T-cell (primary cell): ENCODE measurements at regions not wholly inside any gene's neighbourhood (a gene's known extent, or its start where the extent isn't known, plus 50 kb on each side); places are given as distances from the start of the nearest gene placed in this dataset.
"Not testable (repeated sequence)": the region's sequence is repeated elsewhere in the genome, so short reads cannot be mapped to it uniquely, and the experiment has no call there.

ENCODE experiments used
- ATAC-seq, 4 experiments: fragments of 200-7000 bp in 3 of 4; fragments of 150-1000 bp in 1 of 4; cut with Tn5 transposase; replicated peaks in 1 of 4; 1 replicate in 3 of 4; 2 replicates in 1 of 4; pipeline ENCODE4 v1.10.0; 2021; ENCODE audit warnings: moderate library complexity in 3 of 4, mild to moderate bottlenecking in 2 of 4, moderate number of reproducible peaks in 1 of 4
- CTCF ChIA-PET, 2 donors: fragments of 300-600 bp; sonication (Branson Sonifier 250); formaldehyde crosslinking; loops; one replicate each; lab custom pipeline; 2022; ENCODE audit warnings: antibody characterized with exemption in 2 of 2; lab: Charles Lee
- POLR2A ChIA-PET, 2 donors: fragments of 300-600 bp; sonication (Branson Sonifier 250); formaldehyde crosslinking; loops; one replicate each; lab custom pipeline; 2022; ENCODE audit warnings: antibody characterized with exemption in 2 of 2; lab: Charles Lee
- DNase-seq, 35 experiments: peaks; one replicate each; pipeline versions ENCODE4 v3.0.0 to v3.0.0-alpha.2; 2013 to 2023
- H3K27ac ChIP-seq: one replicate; pipeline ENCODE4 v1.5.1; 2013; ENCODE audit warnings: low read length
- H3K27me3 ChIP-seq, 2 experiments: replicated peaks in 1 of 2; 1 replicate in 1 of 2; 2 replicates in 1 of 2; pipeline versions ENCODE4 v1.6.1 to v1.7.0; 2013; ENCODE audit warnings: low read length in 1 of 2, mixed read lengths in 1 of 2; ENCODE audit not compliant: control insufficient read depth in 2 of 2, insufficient read depth in 2 of 2; ENCODE audit errors: extremely low read depth in 1 of 2
- H3K36me3 ChIP-seq, 2 donors: 1 replicate in 1 of 2; 2 replicates in 1 of 2; pipeline versions ENCODE4 v1.6.1 to v1.7.0; 2013; ENCODE audit warnings: low read length in 1 of 2; ENCODE audit not compliant: control insufficient read depth in 2 of 2, insufficient read depth in 1 of 2; ENCODE audit errors: extremely low read depth in 1 of 2
- H3K4me1 ChIP-seq, 2 experiments: 1 replicate in 1 of 2; 2 replicates in 1 of 2; pipeline versions ENCODE4 v1.6.1 to v1.7.0; 2013; ENCODE audit warnings: low read length in 2 of 2, mixed read lengths in 1 of 2; ENCODE audit not compliant: insufficient read depth in 2 of 2, control insufficient read depth in 1 of 2; ENCODE audit errors: extremely low read depth in 1 of 2
- H3K4me3 ChIP-seq, 2 donors: 1 replicate in 1 of 2; 2 replicates in 1 of 2; pipeline versions ENCODE4 v1.5.1 to v1.7.0; 2013; ENCODE audit warnings: mild to moderate bottlenecking in 2 of 2, low read length in 1 of 2, moderate library complexity in 1 of 2; ENCODE audit not compliant: control insufficient read depth in 1 of 2; ENCODE audit errors: extremely low read depth in 1 of 2
- H3K9me3 ChIP-seq: 2 replicates; pipeline ENCODE4 v1.7.0; 2013
- H3K27ac Mint-ChIP-seq, 2 donors: one replicate each; pipeline ENCODE4 v1.8.0; 2020 to 2021; ENCODE audit warnings: mild to moderate bottlenecking in 2 of 2, mixed read lengths in 2 of 2
- H3K27me3 Mint-ChIP-seq, 2 donors: one replicate each; pipeline ENCODE4 v1.8.0; 2021 to 2022; ENCODE audit warnings: mixed read lengths in 2 of 2
- H3K36me3 Mint-ChIP-seq: one replicate; pipeline ENCODE4 v1.8.0; 2021; ENCODE audit warnings: mixed read lengths
- H3K4me1 Mint-ChIP-seq, 3 donors: one replicate each; pipeline ENCODE4 v1.8.0; 2020 to 2022; ENCODE audit warnings: mixed read lengths in 3 of 3, mild to moderate bottlenecking in 1 of 3
- H3K4me3 Mint-ChIP-seq, 3 donors: one replicate each; pipeline ENCODE4 v1.8.0; 2020 to 2022; ENCODE audit warnings: mild to moderate bottlenecking in 3 of 3, mixed read lengths in 3 of 3, moderate library complexity in 3 of 3
- H3K9me3 Mint-ChIP-seq, 3 donors: one replicate each; pipeline ENCODE4 v1.8.0; 2020 to 2022; ENCODE audit warnings: mixed read lengths in 3 of 3
- WGBS: methylation state at CpG from one replicate; pipeline ENCODE4 v1.1.5; 2013; ENCODE audit warnings: missing lambda C conversion rate; ENCODE audit not compliant: insufficient coverage; 5-methylcytosine and 5-hydroxymethylcytosine counted together

DNA sequence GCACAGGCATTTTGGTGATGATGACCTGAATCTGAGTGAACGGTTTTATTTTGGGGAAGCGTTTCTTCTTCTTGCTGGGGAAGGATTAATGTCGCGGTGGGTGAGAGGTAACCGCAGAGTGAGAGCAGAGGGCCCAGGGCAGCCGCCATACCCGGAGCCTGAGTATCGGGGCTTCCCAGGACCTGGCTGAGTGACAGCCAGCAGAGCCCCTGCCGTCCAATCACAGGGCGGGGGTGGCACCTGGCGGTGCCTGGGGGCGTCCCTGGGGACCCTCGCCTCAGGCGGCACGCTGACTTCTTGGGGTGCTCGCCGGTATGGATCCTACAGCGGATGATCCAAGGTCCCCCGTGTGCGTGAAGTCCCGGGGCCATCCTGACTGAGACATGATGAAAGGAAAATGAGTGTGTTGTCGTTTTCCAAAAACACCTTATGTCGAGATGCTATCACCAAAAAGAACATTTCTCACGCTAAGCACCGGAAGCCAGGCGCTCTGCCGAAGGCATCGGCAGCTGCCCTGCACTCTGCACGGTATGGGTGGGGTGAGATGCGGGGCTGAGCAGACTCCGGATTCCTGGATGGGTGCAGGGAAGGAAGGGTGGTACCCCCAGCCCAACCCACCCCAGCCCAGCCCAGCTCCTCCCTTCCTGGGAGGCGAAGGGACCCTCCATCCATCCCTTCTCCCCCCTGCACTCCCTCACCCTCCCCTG lies 227.9 kb upstream of the SHH start:
- DNase-seq (peak in 4 of 35 experiments; percentile 5 to 28 (median 21)), ATAC-seq (peak in 2 of 4 experiments; percentile 52 to 70)
- H3K27ac ChIP-seq = no peak overlapping the region
- no peaks in the 10 kb centered on the region for H3K9me3 ChIP-seq
- no peak overlapping the region for H3K27ac Mint-ChIP-seq
- peaks cover 0 to 15% of the 10 kb centered on the region in 2 experiments for H3K27me3 ChIP-seq
- peaks cover 0 to 6% of the 10 kb centered on the region in 2 experiments for H3K4me1 ChIP-seq
- H3K4me3 Mint-ChIP-seq = no peak overlapping the region
- WGBS = 70% methylated on average over 18 of the region's 32 CpGs
- H3K36me3 ChIP-seq = no peaks in the 10 kb centered on the region
- ChIA-PET CTCF (no interaction called here), POLR2A (no interaction called here)
- H3K9me3 Mint-ChIP-seq = no peaks in the 10 kb centered on the region
- no peak overlapping the region for H3K4me3 ChIP-seq
- H3K36me3 Mint-ChIP-seq = no peaks in the 10 kb centered on the region
- H3K27me3 Mint-ChIP-seq = no peaks in the 10 kb centered on the region
- H3K4me1 Mint-ChIP-seq = no peaks in the 10 kb centered on the region

DNA sequence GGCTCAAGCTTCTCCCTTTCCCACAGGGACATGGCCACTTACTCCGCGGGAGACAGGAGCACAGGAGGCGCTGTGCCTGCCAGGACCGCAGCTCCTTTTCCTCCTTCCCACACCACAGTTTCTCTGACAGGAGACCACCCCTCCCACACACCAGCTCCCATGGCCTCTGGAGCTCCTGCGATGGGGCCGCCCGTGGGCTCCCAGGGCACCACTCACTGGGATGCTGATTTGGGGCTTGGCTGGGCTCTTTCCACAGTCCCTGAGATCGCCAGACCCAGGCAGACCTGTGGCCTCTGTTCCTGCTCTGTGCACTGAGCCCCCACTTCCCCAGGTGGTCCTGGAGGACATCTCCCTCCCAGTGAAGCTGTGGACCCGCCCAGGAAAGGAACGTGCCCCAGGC lies 226.9 kb upstream of the SHH start:
- peaks cover 0 to 6% of the 10 kb centered on the region in 2 experiments for H3K4me1 ChIP-seq
- H3K27me3 Mint-ChIP-seq = no peaks in the 10 kb centered on the region
- no peak overlapping the region for H3K4me3 ChIP-seq
- ChIA-PET CTCF (no interaction called here), POLR2A (no interaction called here)
- ATAC-seq = no peak
- 88% methylated on average over 10 of the region's 10 CpGs for WGBS
- no peaks in the 10 kb centered on the region for H3K9me3 ChIP-seq
- no peak overlapping the region for H3K27ac ChIP-seq
- H3K36me3 Mint-ChIP-seq = no peaks in the 10 kb centered on the region
- H3K4me3 Mint-ChIP-seq = no peak overlapping the region
- no peaks in the 10 kb centered on the region for H3K36me3 ChIP-seq
- H3K27ac Mint-ChIP-seq = no peak overlapping the region
- DNase-seq = no peak
- peaks cover 0 to 4% (median 0%) of the 10 kb centered on the region in 3 donors for H3K4me1 Mint-ChIP-seq
- peaks cover 0 to 15% of the 10 kb centered on the region in 2 experiments for H3K27me3 ChIP-seq
- no peaks in the 10 kb centered on the region for H3K9me3 Mint-ChIP-seq

GRCh38 chr7:156038345-156038744 lies 226.1 kb upstream of the SHH start:
- Mint-ChIP-seq H3K9me3 (no peaks in the 10 kb centered on the region), H3K27ac (no peak overlapping the region), H3K4me1 (peaks cover 0 to 6% (median 0%) of the 10 kb centered on the region in 3 donors), H3K36me3 (no peaks in the 10 kb centered on the region), H3K27me3 (no peaks in the 10 kb centered on the region), H3K4me3 (no peak overlapping the region)
- WGBS = 82% methylated on average over 6 of the region's 9 CpGs
- DNase-seq (no peak), ATAC-seq (no peak)
- no peak overlapping the region for H3K4me3 ChIP-seq
- H3K9me3 ChIP-seq = no peaks in the 10 kb centered on the region
- peaks cover 0 to 6% of the 10 kb centered on the region in 2 experiments for H3K4me1 ChIP-seq
- peaks cover 0 to 15% of the 10 kb centered on the region in 2 experiments for H3K27me3 ChIP-seq
- CTCF ChIA-PET = no interaction called here
- no peaks in the 10 kb centered on the region for H3K36me3 ChIP-seq
- POLR2A ChIA-PET = no interaction called here
- no peak overlapping the region for H3K27ac ChIP-seq

GRCh38 chr7:156036153-156036552 lies 223.9 kb upstream of the SHH start:
- 69% methylated on average over 3 of the region's 3 CpGs for WGBS

GRCh38 chr7:156035387-156035786 lies 223.1 kb upstream of the SHH start:
- H3K9me3 Mint-ChIP-seq, POLR2A ChIA-PET, H3K27ac Mint-ChIP-seq, H3K27ac ChIP-seq, CTCF ChIA-PET, H3K36me3 ChIP-seq, ATAC-seq, H3K36me3 Mint-ChIP-seq, H3K4me3 ChIP-seq, H3K27me3 Mint-ChIP-seq, H3K9me3 ChIP-seq, H3K4me1 Mint-ChIP-seq, H3K4me1 ChIP-seq, H3K4me3 Mint-ChIP-seq, DNase-seq: not testable (repeated sequence)
- WGBS = 93% methylated on average over 19 of the region's 19 CpGs
- H3K27me3 ChIP-seq = peaks cover 0 to 20% of the 10 kb centered on the region in 2 experiments

More at GRCh38 chr7:156036153-156036552, 223.9 kb upstream of the SHH start:
- Histone ChIP-seq H3K4me3 (no peak overlapping the region), H3K27ac (no peak overlapping the region), H3K27me3 (peaks cover 0 to 19% of the 10 kb centered on the region in 2 experiments), H3K36me3 (no peaks in the 10 kb centered on the region), H3K9me3 (no peaks in the 10 kb centered on the region), H3K4me1 (peaks cover 0 to 6% of the 10 kb centered on the region in 2 experiments)
- no peak overlapping the region for H3K27ac Mint-ChIP-seq
- H3K27me3 Mint-ChIP-seq = peaks cover 4% of the 10 kb centered on the region in 2 donors
- ATAC-seq = no peak
- CTCF ChIA-PET = no interaction called here
- no peak for DNase-seq
- H3K9me3 Mint-ChIP-seq = peaks cover 3 to 6% (median 5%) of the 10 kb centered on the region in 3 donors
- peaks cover 0 to 6% (median 0%) of the 10 kb centered on the region in 3 donors for H3K4me1 Mint-ChIP-seq
- POLR2A ChIA-PET = no interaction called here
- no peaks in the 10 kb centered on the region for H3K36me3 Mint-ChIP-seq
- H3K4me3 Mint-ChIP-seq = no peak overlapping the region

- Mint-ChIP-seq H3K9me3 (peaks cover 3 to 6% (median 5%) of the 10 kb centered on the region in 3 donors), H3K4me3 (no peak overlapping the region), H3K36me3 (no peaks in the 10 kb centered on the region), H3K27me3 (peaks cover 4 to 7% of the 10 kb centered on the region in 2 donors), H3K27ac (no peak overlapping the region), H3K4me1 (peaks cover 0 to 11% (median 0%) of the 10 kb centered on the region in 3 donors)
- Histone ChIP-seq H3K27me3 (peaks cover 0 to 25% of the 10 kb centered on the region in 2 experiments), H3K27ac (no peak overlapping the region), H3K36me3 (no peaks in the 10 kb centered on the region), H3K4me1 (peaks cover 0 to 1% of the 10 kb centered on the region in 2 experiments), H3K4me3 (no peak overlapping the region), H3K9me3 (no peaks in the 10 kb centered on the region)
- WGBS = 0% methylated on average over 1 of the region's 3 CpGs
- DNase-seq = no peak
- CTCF ChIA-PET = no interaction called here
- POLR2A ChIA-PET = no interaction called here
- no peak for ATAC-seq
These were observed 222.1 kb upstream of the SHH start for GRCh38 chr7:156034397-156034796.
